ENCODE measurements at regions not wholly inside any gene's neighbourhood (a gene's known extent, or its start where the extent isn't known, plus 50 kb on each side); places are given as distances from the start of the nearest gene placed in this dataset.

DNA sequence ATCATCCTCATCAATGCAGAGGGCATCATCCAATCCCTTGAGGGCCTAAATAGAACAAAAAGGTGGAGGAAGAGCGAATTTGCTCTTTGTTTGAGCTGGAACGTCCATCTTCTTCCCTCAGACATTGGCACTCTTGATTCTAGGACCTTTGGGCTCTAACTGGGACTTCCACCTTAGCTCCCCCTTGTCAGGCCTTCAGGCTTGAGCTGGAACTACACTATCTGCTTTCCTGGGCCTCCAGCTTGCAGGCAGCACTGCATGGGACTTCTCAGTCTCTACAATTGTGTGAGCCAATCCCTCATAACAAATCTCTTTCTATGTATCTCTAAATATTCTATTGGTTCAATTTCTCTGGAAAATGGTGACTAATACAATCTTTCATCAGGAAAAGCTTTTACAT is 155.4 kb downstream of the MCHR2 start:
- TF ChIP-seq, protein P1, sequence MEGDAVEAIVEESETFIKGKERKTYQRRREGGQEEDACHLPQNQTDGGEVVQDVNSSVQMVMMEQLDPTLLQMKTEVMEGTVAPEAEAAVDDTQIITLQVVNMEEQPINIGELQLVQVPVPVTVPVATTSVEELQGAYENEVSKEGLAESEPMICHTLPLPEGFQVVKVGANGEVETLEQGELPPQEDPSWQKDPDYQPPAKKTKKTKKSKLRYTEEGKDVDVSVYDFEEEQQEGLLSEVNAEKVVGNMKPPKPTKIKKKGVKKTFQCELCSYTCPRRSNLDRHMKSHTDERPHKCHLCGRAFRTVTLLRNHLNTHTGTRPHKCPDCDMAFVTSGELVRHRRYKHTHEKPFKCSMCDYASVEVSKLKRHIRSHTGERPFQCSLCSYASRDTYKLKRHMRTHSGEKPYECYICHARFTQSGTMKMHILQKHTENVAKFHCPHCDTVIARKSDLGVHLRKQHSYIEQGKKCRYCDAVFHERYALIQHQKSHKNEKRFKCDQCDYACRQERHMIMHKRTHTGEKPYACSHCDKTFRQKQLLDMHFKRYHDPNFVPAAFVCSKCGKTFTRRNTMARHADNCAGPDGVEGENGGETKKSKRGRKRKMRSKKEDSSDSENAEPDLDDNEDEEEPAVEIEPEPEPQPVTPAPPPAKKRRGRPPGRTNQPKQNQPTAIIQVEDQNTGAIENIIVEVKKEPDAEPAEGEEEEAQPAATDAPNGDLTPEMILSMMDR (IDR thresholded peaks at IDR 0.05): no peak
- TF ChIP-seq POLR2A (IDR thresholded peaks at IDR 0.05): no peak
